GM23338 (cell line): ENCODE measurements at regions not wholly inside any gene's neighbourhood (a gene's known extent, or its start where the extent isn't known, plus 50 kb on each side); places are given as distances from the start of the nearest gene placed in this dataset.

ENCODE experiments used
- ATAC-seq: fragments of 200-7000 bp; cut with Tn5 transposase; 3 replicates; pipeline ENCODE4 v1.9.1; 2020
- DNase-seq: peaks from one replicate; pipeline ENCODE4 v3.0.0-alpha.2; 2015; ENCODE audit warnings: low spot score
- H2AFZ ChIP-seq: fragments of 200-600 bp; sonication (generic); 2 replicates; pipeline ENCODE4 v1.8.0; 2016; ENCODE audit warnings: antibody characterized with exemption, mild to moderate bottlenecking, moderate library complexity
- H3F3A ChIP-seq: fragments of 200-600 bp; sonication (generic); replicated peaks from 2 replicates; pipeline ENCODE4 v1.8.0; 2017; ENCODE audit warnings: antibody characterized with exemption, mixed run types, low read depth
- H3K27ac ChIP-seq: fragments of 200-600 bp; sonication (generic); 2 replicates; pipeline ENCODE4 v1.6.1; 2016; ENCODE audit warnings: low read depth
- H3K27me3 ChIP-seq: fragments of 200-600 bp; sonication (generic); 2 replicates; pipeline ENCODE4 v1.8.0; 2016; ENCODE audit warnings: mild to moderate bottlenecking, mixed run types, moderate library complexity; ENCODE audit not compliant: insufficient read depth
- H3K36me3 ChIP-seq: fragments of 200-600 bp; sonication (generic); 2 replicates; pipeline ENCODE4 v1.8.0; 2016; ENCODE audit warnings: mild to moderate bottlenecking; ENCODE audit not compliant: insufficient read depth
- H3K4me1 ChIP-seq: fragments of 200-600 bp; sonication (generic); 2 replicates; pipeline ENCODE4 v1.8.0; 2016; ENCODE audit warnings: mild to moderate bottlenecking, moderate library complexity; ENCODE audit not compliant: insufficient read depth
- H3K4me2 ChIP-seq: fragments of 200-600 bp; sonication (generic); 2 replicates; pipeline ENCODE4 v1.7.1; 2017; ENCODE audit warnings: mixed run types
- H3K4me3 ChIP-seq: fragments of 200-600 bp; sonication (generic); 2 replicates; pipeline ENCODE4 v1.6.1; 2016; ENCODE audit warnings: mixed run types
- H3K79me2 ChIP-seq: fragments of 200-600 bp; sonication (generic); replicated peaks from 2 replicates; pipeline ENCODE4 v1.8.0; 2017; ENCODE audit warnings: mild to moderate bottlenecking; ENCODE audit not compliant: insufficient read depth
- H3K9me2 ChIP-seq: fragments of 200-600 bp; sonication (generic); 2 replicates; pipeline ENCODE4 v1.8.0; 2017; ENCODE audit not compliant: insufficient read depth
- H4K20me1 ChIP-seq: fragments of 200-600 bp; sonication (generic); replicated peaks from 2 replicates; pipeline ENCODE4 v1.8.0; 2017; ENCODE audit warnings: mild to moderate bottlenecking; ENCODE audit not compliant: insufficient read depth
- H3K27ac Mint-ChIP-seq: 2 replicates; pipeline ENCODE4 v1.8.0; 2020; ENCODE audit warnings: inconsistent platforms, mild to moderate bottlenecking, moderate library complexity, mixed read lengths
- H3K27me3 Mint-ChIP-seq: 3 replicates; pipeline ENCODE4 v1.8.0; 2022; ENCODE audit warnings: low read depth, mild to moderate bottlenecking, moderate library complexity, mixed read lengths, inconsistent platforms; ENCODE audit not compliant: insufficient read depth, poor library complexity
- H3K36me3 Mint-ChIP-seq: 3 replicates; pipeline ENCODE4 v1.8.0; 2021; ENCODE audit warnings: low read depth, mild to moderate bottlenecking, inconsistent platforms, moderate library complexity, mixed read lengths
- H3K4me1 Mint-ChIP-seq: 3 replicates; pipeline ENCODE4 v1.8.0; 2020; ENCODE audit warnings: mild to moderate bottlenecking, inconsistent platforms, mixed read lengths
- H3K4me3 Mint-ChIP-seq: 3 replicates; pipeline ENCODE4 v1.8.0; 2021; ENCODE audit warnings: moderate library complexity, mild to moderate bottlenecking, inconsistent platforms, mixed read lengths
- H3K9me3 Mint-ChIP-seq: 3 replicates; pipeline ENCODE4 v1.8.0; 2020; ENCODE audit warnings: moderate library complexity, mild to moderate bottlenecking, inconsistent platforms, mixed read lengths
- CREB1 ChIP-seq: fragments of 250-450 bp; sonication (Bioruptor Pico); IDR thresholded peaks from 2 replicates; pipeline ENCODE4 v1.5.0; 2020; ENCODE audit warnings: low read depth, mild to moderate bottlenecking, moderate library complexity
- ETS1 ChIP-seq: IDR thresholded peaks from 2 replicates; pipeline ENCODE4 v1.6.1; 2016; ENCODE audit warnings: antibody characterized with exemption
- EZH2 ChIP-seq: fragments of 200-600 bp; sonication (generic); IDR thresholded peaks from one replicate; pipeline ENCODE4 v1.8.0; 2017; ENCODE audit warnings: antibody characterized with exemption, mild to moderate bottlenecking, low read depth; ENCODE audit not compliant: unreplicated experiment
- EZH2phosphoT487 ChIP-seq: fragments of 200-600 bp; sonication (generic); IDR thresholded peaks from one replicate; pipeline ENCODE4 v1.8.1; 2018; ENCODE audit warnings: antibody characterized with exemption; ENCODE audit not compliant: unreplicated experiment
- JUNB ChIP-seq: IDR thresholded peaks from one replicate; pipeline ENCODE4 v1.6.1; 2016; ENCODE audit warnings: antibody characterized with exemption; ENCODE audit not compliant: unreplicated experiment
- NANOG ChIP-seq: IDR thresholded peaks from 2 replicates; pipeline ENCODE4 v1.6.1; 2016; ENCODE audit warnings: antibody characterized with exemption, borderline replicate concordance
- POLR2AphosphoS5 ChIP-seq: IDR thresholded peaks from 2 replicates; pipeline ENCODE4 v1.6.1; 2016; ENCODE audit warnings: antibody characterized with exemption, low read depth
- REST ChIP-seq: IDR thresholded peaks from one replicate; pipeline ENCODE4 v1.6.1; 2018; ENCODE audit warnings: antibody characterized with exemption; ENCODE audit not compliant: unreplicated experiment
- STAT1 ChIP-seq: IDR thresholded peaks from one replicate; pipeline ENCODE4 v1.6.1; 2016; ENCODE audit warnings: antibody characterized with exemption; ENCODE audit not compliant: unreplicated experiment
- ZNF114 ChIP-seq: fragments of 250-450 bp; sonication (Bioruptor Pico); IDR thresholded peaks from 2 replicates; pipeline ENCODE4 v1.5.0; 2020; ENCODE audit warnings: mild to moderate bottlenecking, moderate library complexity
- ZNF331 ChIP-seq: fragments of 250-450 bp; sonication (Bioruptor Pico); IDR thresholded peaks from 2 replicates; pipeline ENCODE4 v1.5.0; 2020; ENCODE audit warnings: low read depth, mild to moderate bottlenecking, moderate library complexity
- TF ChIP-seq, protein P1 (sequence below): fragments of 250-450 bp; sonication (Bioruptor Pico); IDR thresholded peaks from 2 replicates; pipeline ENCODE4 v1.5.0; 2020; ENCODE audit warnings: mild to moderate bottlenecking, moderate library complexity
- TF ChIP-seq, protein P2 (sequence below), 2 experiments: fragments of 200-600 bp in 1 of 2; sonication (generic) in 1 of 2; conservative IDR thresholded peaks; 2 replicates each; pipeline versions ENCODE4 v1.5.1 to v1.6.1; 2016 to 2017; ENCODE audit warnings: antibody characterized with exemption in 2 of 2, low read depth in 2 of 2, mild to moderate bottlenecking in 2 of 2, moderate library complexity in 1 of 2

DNA sequence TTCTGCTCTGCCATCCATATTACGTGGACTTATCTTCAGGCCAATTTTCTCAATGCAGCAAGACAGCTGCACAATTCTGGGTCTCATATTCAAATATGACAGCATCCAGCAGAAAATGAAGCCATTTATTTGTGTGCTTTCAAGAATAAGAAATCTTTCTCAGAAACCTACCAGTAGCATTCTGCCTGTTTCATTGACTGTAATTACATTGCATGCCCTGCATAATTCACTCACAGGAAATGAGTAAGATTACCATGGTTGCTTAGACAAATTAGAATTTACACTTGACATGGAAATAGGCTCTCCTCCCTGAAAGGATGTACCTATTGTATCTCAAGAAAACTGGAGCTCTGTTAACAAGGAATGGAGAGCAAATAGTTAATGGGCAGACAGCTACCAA, 346.6 kb upstream of the DCBLD2 start:
- Mint-ChIP-seq H3K4me3 (no peak overlapping the region), H3K27me3 (no peaks in the 10 kb centered on the region), H3K36me3 (no peaks in the 10 kb centered on the region; the same call in 2 of the 3 replicates), H3K9me3 (peaks cover 6% of the 10 kb centered on the region; the same call in 1 of the 3 replicates), H3K4me1 (peaks cover 5% of the 10 kb centered on the region; the same call in 2 of the 3 replicates), H3K27ac (no peak overlapping the region)
- TF ChIP-seq CREB1 (no peak), STAT1 (no peak), POLR2AphosphoS5 (no peak), EZH2phosphoT487 (no peak), ZNF114 (CRISPR knock-in tag) (no peak), ZNF331 (CRISPR knock-in tag) (no peak), ETS1 (no peak), JUNB (no peak), EZH2 (no peak), NANOG (no peak), REST (no peak)
- TF ChIP-seq, protein P1, sequence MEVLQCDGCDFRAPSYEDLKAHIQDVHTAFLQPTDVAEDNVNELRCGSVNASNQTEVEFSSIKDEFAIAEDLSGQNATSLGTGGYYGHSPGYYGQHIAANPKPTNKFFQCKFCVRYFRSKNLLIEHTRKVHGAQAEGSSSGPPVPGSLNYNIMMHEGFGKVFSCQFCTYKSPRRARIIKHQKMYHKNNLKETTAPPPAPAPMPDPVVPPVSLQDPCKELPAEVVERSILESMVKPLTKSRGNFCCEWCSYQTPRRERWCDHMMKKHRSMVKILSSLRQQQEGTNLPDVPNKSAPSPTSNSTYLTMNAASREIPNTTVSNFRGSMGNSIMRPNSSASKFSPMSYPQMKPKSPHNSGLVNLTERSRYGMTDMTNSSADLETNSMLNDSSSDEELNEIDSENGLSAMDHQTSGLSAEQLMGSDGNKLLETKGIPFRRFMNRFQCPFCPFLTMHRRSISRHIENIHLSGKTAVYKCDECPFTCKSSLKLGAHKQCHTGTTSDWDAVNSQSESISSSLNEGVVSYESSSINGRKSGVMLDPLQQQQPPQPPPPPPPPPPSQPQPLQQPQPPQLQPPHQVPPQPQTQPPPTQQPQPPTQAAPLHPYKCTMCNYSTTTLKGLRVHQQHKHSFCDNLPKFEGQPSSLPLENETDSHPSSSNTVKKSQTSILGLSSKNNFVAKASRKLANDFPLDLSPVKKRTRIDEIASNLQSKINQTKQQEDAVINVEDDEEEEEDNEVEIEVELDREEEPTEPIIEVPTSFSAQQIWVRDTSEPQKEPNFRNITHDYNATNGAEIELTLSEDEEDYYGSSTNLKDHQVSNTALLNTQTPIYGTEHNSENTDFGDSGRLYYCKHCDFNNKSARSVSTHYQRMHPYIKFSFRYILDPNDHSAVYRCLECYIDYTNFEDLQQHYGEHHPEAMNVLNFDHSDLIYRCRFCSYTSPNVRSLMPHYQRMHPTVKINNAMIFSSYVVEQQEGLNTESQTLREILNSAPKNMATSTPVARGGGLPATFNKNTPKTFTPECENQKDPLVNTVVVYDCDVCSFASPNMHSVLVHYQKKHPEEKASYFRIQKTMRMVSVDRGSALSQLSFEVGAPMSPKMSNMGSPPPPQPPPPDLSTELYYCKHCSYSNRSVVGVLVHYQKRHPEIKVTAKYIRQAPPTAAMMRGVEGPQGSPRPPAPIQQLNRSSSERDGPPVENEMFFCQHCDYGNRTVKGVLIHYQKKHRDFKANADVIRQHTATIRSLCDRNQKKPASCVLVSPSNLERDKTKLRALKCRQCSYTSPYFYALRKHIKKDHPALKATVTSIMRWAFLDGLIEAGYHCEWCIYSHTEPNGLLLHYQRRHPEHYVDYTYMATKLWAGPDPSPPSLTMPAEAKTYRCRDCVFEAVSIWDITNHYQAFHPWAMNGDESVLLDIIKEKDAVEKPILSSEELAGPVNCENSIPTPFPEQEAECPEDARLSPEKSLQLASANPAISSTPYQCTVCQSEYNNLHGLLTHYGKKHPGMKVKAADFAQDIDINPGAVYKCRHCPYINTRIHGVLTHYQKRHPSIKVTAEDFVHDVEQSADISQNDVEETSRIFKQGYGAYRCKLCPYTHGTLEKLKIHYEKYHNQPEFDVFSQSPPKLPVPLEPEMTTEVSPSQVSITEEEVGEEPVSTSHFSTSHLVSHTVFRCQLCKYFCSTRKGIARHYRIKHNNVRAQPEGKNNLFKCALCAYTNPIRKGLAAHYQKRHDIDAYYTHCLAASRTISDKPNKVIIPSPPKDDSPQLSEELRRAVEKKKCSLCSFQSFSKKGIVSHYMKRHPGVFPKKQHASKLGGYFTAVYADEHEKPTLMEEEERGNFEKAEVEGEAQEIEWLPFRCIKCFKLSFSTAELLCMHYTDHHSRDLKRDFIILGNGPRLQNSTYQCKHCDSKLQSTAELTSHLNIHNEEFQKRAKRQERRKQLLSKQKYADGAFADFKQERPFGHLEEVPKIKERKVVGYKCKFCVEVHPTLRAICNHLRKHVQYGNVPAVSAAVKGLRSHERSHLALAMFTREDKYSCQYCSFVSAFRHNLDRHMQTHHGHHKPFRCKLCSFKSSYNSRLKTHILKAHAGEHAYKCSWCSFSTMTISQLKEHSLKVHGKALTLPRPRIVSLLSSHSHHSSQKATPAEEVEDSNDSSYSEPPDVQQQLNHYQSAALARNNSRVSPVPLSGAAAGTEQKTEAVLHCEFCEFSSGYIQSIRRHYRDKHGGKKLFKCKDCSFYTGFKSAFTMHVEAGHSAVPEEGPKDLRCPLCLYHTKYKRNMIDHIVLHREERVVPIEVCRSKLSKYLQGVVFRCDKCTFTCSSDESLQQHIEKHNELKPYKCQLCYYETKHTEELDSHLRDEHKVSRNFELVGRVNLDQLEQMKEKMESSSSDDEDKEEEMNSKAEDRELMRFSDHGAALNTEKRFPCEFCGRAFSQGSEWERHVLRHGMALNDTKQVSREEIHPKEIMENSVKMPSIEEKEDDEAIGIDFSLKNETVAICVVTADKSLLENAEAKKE, result no peak
- TF ChIP-seq, protein P2, sequence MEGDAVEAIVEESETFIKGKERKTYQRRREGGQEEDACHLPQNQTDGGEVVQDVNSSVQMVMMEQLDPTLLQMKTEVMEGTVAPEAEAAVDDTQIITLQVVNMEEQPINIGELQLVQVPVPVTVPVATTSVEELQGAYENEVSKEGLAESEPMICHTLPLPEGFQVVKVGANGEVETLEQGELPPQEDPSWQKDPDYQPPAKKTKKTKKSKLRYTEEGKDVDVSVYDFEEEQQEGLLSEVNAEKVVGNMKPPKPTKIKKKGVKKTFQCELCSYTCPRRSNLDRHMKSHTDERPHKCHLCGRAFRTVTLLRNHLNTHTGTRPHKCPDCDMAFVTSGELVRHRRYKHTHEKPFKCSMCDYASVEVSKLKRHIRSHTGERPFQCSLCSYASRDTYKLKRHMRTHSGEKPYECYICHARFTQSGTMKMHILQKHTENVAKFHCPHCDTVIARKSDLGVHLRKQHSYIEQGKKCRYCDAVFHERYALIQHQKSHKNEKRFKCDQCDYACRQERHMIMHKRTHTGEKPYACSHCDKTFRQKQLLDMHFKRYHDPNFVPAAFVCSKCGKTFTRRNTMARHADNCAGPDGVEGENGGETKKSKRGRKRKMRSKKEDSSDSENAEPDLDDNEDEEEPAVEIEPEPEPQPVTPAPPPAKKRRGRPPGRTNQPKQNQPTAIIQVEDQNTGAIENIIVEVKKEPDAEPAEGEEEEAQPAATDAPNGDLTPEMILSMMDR (conservative IDR thresholded peaks at IDR 0.05; ENCODE audit: low read depth in 2 of 2), result no peak
- no peaks in the 10 kb centered on the region for H3K79me2 ChIP-seq
- H4K20me1 ChIP-seq, result no peaks in the 10 kb centered on the region
- no peak overlapping the region for H3K27ac ChIP-seq
- 0 out of 2 replicates have a peak overlapping the region, but pooled peaks have one; percentile 4 for H2AFZ ChIP-seq
- ATAC-seq (no peak), DNase-seq (no peak)
- H3K9me2 ChIP-seq, result 0 out of 2 replicates have a peak, but pooled peaks cover 4% of the 10 kb centered on the region
- no peaks in the 10 kb centered on the region for H3K4me1 ChIP-seq
- H3F3A ChIP-seq, result no peaks in the 10 kb centered on the region
- H3K4me2 ChIP-seq, result no peak overlapping the region
- H3K27me3 ChIP-seq, result no peaks in the 10 kb centered on the region
- no peak overlapping the region for H3K4me3 ChIP-seq
- H3K36me3 ChIP-seq, result no peaks in the 10 kb centered on the region
